Gastrocnemius medialis (tissue), 4 donors: ENCODE measurements at regions not wholly inside any gene's neighbourhood (a gene's known extent, or its start where the extent isn't known, plus 50 kb on each side); places are given as distances from the start of the nearest gene placed in this dataset.
"Not testable (repeated sequence)": the region's sequence is repeated elsewhere in the genome, so short reads cannot be mapped to it uniquely, and the experiment has no call there.

Experiments used
- ATAC-seq, 2 donors: fragments of 150-250 bp; one replicate each; pipeline ENCODE4 v1.9.1; 2016
- DNase-seq, 2 donors: peaks; one replicate each; pipeline ENCODE4 v3.0.0-alpha.2; 2019
- H3K27ac ChIP-seq, 4 donors: fragments of 200-600 bp; sonication (generic); 1 replicate in 1 of 4; 2 replicates in 3 of 4; pipeline ENCODE4 v1.5.1; 2016 to 2018; ENCODE audit warnings: mild to moderate bottlenecking in 2 of 4, moderate library complexity in 1 of 4
- H3K27me3 ChIP-seq, 3 donors: fragments of 200-600 bp; sonication (generic) in 2 of 3; 1 replicate in 1 of 3; 2 replicates in 2 of 3; pipeline versions ENCODE4 v1.5.1 to v1.6.0; 2016 to 2019; ENCODE audit warnings: mild to moderate bottlenecking in 1 of 3, moderate library complexity in 1 of 3
- H3K36me3 ChIP-seq, 2 donors: fragments of 200-600 bp; sonication (generic) in 1 of 2; one replicate each; pipeline ENCODE4 v1.5.1; 2017 to 2018
- H3K4me1 ChIP-seq, 2 donors: fragments of 200-600 bp; sonication (generic) in 1 of 2; one replicate each; pipeline ENCODE4 v1.5.1; 2016 to 2017; ENCODE audit warnings: mild to moderate bottlenecking in 2 of 2
- H3K4me3 ChIP-seq, 4 donors: fragments of 200-600 bp; sonication (generic) in 3 of 4; 1 replicate in 1 of 4; 2 replicates in 3 of 4; pipeline ENCODE4 v1.5.1; 2016 to 2019; ENCODE audit warnings: mild to moderate bottlenecking in 2 of 4
- H3K9me3 ChIP-seq, 3 donors: fragments of 200-600 bp; sonication (generic) in 2 of 3; 1 replicate in 1 of 3; 2 replicates in 2 of 3; pipeline ENCODE4 v1.5.1; 2016 to 2019
- POLR2A ChIP-seq, 2 donors: fragments of 450-650 bp; IDR thresholded peaks; one replicate each; pipeline ENCODE4 v1.6.1; 2017; ENCODE audit warnings: antibody characterized with exemption in 2 of 2, mild to moderate bottlenecking in 2 of 2, moderate library complexity in 2 of 2
- in situ Hi-C, 4 donors: fragments of 200-750 bp; cut with MboI; loops; one replicate each; pipeline versions ENCODE4 v1.15.0 to v1.8.0; 2017; ENCODE audit warnings: low sequenced_read_pairs in 4 of 4
- intact Hi-C: fragments of 100-400 bp; cut with DNase I; formaldehyde crosslinking; loops from one replicate; pipeline ENCODE4 v1.15.1; 2023; ENCODE audit warnings: low total_unique reads
- TF ChIP-seq, protein P1 (sequence below), 5 experiments: fragments of 450-650 bp in 3 of 5; fragments of 200-600 bp in 2 of 5; sonication (generic) in 2 of 5; IDR thresholded peaks in 4 of 5; conservative IDR thresholded peaks in 1 of 5; 1 replicate in 4 of 5; 2 replicates in 1 of 5; pipeline ENCODE4 v1.5.1; 2016 to 2019; ENCODE audit warnings: antibody characterized with exemption in 5 of 5, mild to moderate bottlenecking in 3 of 5, moderate library complexity in 3 of 5

DNA sequence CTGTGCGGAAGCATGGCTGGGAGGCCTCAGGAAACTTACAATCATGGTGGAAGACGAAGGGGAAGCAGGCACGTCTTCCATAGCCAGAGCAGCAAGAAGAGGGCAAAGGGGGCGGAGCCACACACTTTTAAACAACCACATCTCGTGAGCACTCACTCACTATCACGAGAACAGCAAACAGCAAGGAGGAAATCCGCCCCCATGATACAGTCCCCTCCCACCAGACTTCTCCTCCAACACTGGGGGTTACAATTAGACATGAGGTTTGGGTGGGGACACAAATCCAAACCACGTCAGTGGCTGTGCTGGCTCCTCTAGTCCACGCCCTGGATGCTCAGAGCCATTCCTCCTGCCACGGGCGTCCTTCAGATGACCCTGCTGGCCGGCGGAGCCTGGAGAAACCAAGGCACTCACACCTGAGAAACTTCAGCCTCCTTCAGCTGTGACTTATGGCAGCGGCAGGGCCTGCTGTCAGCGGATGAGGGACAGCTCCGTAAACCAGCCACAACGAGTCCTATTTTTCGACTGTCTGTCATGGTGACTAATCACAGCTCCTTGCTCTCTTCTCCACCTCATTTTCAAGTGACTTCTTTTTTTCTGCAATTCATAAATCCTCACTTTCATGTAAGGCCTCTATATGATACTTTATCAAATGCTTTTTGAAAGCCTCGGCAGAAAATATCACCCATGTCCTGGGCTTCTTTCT is 167.9 kb upstream of the PFKP start:
- no peak for TF ChIP-seq POLR2A (IDR thresholded peaks at IDR 0.05)
- Histone ChIP-seq H3K27ac (no peak overlapping the region), H3K9me3 (no peaks in the 10 kb centered on the region), H3K36me3 (no peaks in the 10 kb centered on the region), H3K4me3 (no peak overlapping the region), H3K4me1 (no peaks in the 10 kb centered on the region), H3K27me3 (no peaks in the 10 kb centered on the region)
- intact Hi-C loops (no loop called here), in situ Hi-C loops (no loop called here)
- DNase-seq (no peak), ATAC-seq (no peak)

DNA sequence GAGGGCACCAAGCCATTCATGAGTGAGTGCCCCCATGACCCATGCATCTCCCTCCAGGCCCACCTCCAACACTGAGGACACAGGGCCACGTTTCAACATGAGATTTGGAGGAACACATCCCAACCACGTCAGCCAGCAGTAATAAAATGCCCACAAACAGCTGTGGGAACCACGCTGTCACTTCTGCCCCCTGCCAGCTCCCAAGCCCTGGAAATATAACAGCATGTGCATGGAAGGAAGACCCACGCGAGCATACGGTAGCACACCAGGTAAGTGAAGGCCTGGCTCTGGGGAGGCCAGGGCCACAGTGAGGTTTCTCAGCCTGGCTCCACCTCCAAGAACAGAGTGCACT is 168.9 kb upstream of the PFKP start:
- no peaks in the 10 kb centered on the region for H3K4me1 ChIP-seq
- no peaks in the 10 kb centered on the region for H3K27me3 ChIP-seq
- DNase-seq (no peak), ATAC-seq (no peak)
- TF ChIP-seq POLR2A (IDR thresholded peaks at IDR 0.05), result no peak
- TF ChIP-seq, protein P1, sequence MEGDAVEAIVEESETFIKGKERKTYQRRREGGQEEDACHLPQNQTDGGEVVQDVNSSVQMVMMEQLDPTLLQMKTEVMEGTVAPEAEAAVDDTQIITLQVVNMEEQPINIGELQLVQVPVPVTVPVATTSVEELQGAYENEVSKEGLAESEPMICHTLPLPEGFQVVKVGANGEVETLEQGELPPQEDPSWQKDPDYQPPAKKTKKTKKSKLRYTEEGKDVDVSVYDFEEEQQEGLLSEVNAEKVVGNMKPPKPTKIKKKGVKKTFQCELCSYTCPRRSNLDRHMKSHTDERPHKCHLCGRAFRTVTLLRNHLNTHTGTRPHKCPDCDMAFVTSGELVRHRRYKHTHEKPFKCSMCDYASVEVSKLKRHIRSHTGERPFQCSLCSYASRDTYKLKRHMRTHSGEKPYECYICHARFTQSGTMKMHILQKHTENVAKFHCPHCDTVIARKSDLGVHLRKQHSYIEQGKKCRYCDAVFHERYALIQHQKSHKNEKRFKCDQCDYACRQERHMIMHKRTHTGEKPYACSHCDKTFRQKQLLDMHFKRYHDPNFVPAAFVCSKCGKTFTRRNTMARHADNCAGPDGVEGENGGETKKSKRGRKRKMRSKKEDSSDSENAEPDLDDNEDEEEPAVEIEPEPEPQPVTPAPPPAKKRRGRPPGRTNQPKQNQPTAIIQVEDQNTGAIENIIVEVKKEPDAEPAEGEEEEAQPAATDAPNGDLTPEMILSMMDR (IDR thresholded peaks at IDR 0.05 in 4 of 5, conservative IDR thresholded peaks at IDR 0.05 in 1 of 5), result no peak
- H3K36me3 ChIP-seq, result no peaks in the 10 kb centered on the region
- in situ Hi-C loops, result no loop called here
- no peaks in the 10 kb centered on the region for H3K9me3 ChIP-seq
- no peak overlapping the region for H3K27ac ChIP-seq
- intact Hi-C loops, result no loop called here
- no peak overlapping the region for H3K4me3 ChIP-seq

DNA sequence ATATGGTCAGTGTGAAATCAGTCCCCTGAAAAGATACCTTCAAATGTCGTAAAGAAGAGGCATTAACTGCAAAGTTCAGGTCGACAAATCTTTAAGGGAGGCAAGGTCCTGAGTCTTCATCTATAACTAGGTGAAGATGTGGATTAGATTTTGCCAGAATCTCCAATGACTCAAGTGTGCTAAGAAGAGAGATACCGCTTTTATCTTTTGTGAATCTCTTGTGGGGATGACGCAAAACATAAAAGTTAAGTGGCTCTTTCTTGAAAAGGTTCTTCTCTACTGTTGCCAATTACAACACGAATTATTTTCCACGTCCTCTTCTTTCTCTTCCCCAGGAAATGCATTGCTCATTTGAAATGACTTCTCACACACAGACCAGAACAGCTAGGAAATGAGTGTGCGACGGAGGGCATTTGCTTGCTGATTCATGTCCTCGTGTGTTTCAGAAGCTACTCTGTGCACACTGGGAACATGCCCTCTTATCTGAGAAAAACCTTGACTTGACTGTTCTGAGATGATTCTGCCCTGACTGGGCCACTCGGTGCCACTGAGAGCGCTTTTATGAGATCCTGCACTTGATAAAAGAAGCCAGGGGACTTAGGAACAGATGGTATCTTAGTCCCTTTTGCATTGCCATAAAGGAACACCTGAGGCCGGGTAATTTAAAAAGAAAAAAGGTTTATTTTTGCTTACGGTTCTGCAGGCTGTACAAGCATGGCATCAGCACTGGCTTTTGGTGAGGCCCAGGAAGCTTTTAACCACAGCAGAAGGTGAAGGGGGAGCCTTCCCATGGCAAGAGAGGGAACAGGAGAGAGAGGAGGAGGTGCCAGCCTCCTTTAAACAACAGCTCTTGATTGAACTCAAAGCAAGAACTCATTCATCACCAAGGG is 169.5 kb upstream of the PFKP start:
- Histone ChIP-seq H3K4me3 (no peak overlapping the region), H3K36me3 (no peaks in the 10 kb centered on the region), H3K27ac (no peak overlapping the region), H3K9me3 (no peaks in the 10 kb centered on the region), H3K4me1 (no peaks in the 10 kb centered on the region), H3K27me3 (no peaks in the 10 kb centered on the region)
- DNase-seq, result no peak
- intact Hi-C loops (no loop called here), in situ Hi-C loops (no loop called here)
- ATAC-seq, result no peak
- TF ChIP-seq, protein P1 (IDR thresholded peaks at IDR 0.05 in 4 of 5, conservative IDR thresholded peaks at IDR 0.05 in 1 of 5), result no peak
- TF ChIP-seq POLR2A (IDR thresholded peaks at IDR 0.05), result no peak

DNA sequence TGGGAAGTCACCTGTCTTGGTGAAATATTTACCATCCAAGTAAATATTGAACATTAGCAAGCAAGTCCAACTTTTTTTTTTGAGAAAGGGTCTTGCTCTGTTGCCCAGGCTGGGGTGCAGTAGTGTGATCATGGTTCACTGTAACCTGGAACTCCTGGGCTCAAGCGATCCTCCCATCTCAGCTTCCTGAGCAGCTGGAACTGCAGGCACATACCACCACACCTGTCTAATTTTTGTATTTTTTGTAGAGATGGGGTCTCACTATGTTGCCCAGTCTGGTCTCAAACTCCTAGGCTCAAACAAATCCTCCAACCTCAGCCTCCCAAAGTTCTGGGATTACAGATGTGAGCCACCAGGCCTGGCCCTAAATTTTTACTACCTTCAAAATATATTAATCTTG is 171.0 kb upstream of the PFKP start:
- in situ Hi-C loops, H3K27me3 ChIP-seq, DNase-seq, intact Hi-C loops, H3K4me1 ChIP-seq, H3K9me3 ChIP-seq, H3K36me3 ChIP-seq, H3K4me3 ChIP-seq, H3K27ac ChIP-seq, ATAC-seq: not testable (repeated sequence)

DNA sequence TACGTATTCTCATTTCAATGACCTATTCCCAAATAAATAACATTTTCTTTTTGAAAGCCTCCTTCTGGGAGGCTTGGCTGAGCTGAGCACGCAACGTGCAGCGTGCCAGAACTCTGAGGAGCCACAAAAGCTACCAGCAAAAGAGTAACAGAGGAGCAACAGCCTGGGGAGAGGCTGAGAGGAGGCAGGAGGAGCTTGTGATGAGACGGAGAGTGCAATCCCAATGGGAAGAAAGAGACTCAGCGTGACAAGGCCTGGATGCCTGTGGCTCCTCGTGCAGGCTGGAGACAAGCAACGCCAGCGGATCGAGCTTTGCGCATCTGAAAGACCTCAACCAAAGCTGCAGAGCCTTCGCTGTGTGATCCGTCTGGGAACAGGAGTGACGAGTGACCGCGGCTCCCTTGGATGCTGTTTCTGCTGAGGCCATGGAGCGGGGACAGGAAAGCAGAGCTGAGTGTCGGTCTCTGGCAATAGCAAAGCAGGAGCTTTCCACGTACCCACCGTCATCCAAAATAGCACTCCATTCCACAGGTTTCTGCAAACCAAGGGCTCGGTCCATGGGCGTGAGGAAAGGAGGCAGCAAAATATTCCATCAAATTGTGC is 171.7 kb upstream of the PFKP start:
- TF ChIP-seq, protein P1 (IDR thresholded peaks at IDR 0.05 in 4 of 5, conservative IDR thresholded peaks at IDR 0.05 in 1 of 5), result no peak
- TF ChIP-seq POLR2A (IDR thresholded peaks at IDR 0.05), result no peak
- Histone ChIP-seq H3K27ac (no peak overlapping the region), H3K4me3 (no peak overlapping the region), H3K36me3 (no peaks in the 10 kb centered on the region), H3K9me3 (no peaks in the 10 kb centered on the region), H3K4me1 (no peaks in the 10 kb centered on the region), H3K27me3 (no peaks in the 10 kb centered on the region)
- DNase-seq, result no peak
- no peak for ATAC-seq
- in situ Hi-C loops (no loop called here), intact Hi-C loops (no loop called here)
